K562 (cell line): ENCODE measurements at regions not wholly inside any gene's neighbourhood (a gene's known extent, or its start where the extent isn't known, plus 50 kb on each side); places are given as distances from the start of the nearest gene placed in this dataset.

Experiments
- LARP7 ChIP-seq: fragments of 450-650 bp; IDR thresholded peaks from 2 replicates; pipeline ENCODE4 v1.6.1; 2016
- TF ChIP-seq, protein P1 (sequence below): sonication (generic); formaldehyde crosslinking; IDR thresholded peaks from 2 replicates; pipeline ENCODE4 v1.8.0; 2022; ENCODE audit warnings: mild to moderate bottlenecking, low read depth, missing genetic modification reagents

DNA sequence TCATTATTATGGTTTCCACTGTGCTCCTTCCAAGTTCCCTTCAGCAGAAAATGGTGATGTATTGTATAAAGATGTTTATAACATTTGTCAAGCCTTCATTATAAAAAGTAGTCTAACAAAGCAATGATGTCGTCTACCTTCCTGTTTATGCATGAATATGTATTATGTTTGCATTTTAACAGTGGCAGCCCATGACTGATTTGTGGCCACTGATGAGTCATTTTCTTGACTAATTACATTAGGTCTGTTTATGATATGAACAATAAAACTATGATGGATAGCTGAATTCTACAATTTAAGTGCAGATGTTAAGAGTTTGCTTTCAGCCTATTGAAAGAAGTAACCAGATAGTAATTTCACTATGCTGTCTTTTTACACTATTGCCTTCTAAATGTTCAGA lies 75.4 kb upstream of the ADAMTS19 start:
- TF ChIP-seq, protein P1, sequence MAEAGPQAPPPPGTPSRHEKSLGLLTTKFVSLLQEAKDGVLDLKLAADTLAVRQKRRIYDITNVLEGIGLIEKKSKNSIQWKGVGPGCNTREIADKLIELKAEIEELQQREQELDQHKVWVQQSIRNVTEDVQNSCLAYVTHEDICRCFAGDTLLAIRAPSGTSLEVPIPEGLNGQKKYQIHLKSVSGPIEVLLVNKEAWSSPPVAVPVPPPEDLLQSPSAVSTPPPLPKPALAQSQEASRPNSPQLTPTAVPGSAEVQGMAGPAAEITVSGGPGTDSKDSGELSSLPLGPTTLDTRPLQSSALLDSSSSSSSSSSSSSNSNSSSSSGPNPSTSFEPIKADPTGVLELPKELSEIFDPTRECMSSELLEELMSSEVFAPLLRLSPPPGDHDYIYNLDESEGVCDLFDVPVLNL (CRISPR knock-in tag), result no peak
- no peak for TF ChIP-seq LARP7
